ENCODE measurements at regions not wholly inside any gene's neighbourhood (a gene's known extent, or its start where the extent isn't known, plus 50 kb on each side); places are given as distances from the start of the nearest gene placed in this dataset.

DNA sequence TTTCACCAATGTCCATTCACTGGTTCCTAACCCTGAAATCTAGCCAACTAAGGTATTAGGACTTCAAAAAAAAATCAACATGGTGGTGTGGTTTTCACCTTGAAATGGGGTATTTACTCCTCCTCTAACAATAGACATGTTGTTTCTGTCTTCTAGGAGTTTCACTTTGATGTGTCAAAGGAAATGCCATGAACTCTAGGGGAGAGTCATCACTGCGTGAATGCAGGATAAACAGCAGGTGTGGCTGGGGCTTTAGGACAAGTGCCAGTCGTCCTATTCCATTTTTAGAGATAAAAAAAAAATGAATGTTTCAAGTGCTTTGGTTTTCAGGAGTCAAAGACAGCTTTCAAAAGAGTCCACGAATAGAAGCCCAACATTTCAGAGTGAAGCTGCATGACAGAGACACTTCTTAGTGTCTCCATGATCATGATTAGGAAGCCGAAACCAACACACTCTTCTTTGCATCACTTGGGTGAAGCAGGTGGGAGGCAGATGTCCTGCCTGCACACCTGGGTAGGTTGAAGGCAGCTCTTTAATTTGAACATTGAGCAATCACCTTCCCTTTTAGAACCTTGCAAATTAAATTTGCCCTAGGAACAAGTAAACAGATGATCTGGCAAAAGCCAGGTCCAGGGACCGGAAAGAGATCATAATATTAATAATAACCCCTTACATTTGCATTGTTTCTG, 328.5 kb upstream of the PRDM1 start (continued):
- TF ChIP-seq, protein P1, sequence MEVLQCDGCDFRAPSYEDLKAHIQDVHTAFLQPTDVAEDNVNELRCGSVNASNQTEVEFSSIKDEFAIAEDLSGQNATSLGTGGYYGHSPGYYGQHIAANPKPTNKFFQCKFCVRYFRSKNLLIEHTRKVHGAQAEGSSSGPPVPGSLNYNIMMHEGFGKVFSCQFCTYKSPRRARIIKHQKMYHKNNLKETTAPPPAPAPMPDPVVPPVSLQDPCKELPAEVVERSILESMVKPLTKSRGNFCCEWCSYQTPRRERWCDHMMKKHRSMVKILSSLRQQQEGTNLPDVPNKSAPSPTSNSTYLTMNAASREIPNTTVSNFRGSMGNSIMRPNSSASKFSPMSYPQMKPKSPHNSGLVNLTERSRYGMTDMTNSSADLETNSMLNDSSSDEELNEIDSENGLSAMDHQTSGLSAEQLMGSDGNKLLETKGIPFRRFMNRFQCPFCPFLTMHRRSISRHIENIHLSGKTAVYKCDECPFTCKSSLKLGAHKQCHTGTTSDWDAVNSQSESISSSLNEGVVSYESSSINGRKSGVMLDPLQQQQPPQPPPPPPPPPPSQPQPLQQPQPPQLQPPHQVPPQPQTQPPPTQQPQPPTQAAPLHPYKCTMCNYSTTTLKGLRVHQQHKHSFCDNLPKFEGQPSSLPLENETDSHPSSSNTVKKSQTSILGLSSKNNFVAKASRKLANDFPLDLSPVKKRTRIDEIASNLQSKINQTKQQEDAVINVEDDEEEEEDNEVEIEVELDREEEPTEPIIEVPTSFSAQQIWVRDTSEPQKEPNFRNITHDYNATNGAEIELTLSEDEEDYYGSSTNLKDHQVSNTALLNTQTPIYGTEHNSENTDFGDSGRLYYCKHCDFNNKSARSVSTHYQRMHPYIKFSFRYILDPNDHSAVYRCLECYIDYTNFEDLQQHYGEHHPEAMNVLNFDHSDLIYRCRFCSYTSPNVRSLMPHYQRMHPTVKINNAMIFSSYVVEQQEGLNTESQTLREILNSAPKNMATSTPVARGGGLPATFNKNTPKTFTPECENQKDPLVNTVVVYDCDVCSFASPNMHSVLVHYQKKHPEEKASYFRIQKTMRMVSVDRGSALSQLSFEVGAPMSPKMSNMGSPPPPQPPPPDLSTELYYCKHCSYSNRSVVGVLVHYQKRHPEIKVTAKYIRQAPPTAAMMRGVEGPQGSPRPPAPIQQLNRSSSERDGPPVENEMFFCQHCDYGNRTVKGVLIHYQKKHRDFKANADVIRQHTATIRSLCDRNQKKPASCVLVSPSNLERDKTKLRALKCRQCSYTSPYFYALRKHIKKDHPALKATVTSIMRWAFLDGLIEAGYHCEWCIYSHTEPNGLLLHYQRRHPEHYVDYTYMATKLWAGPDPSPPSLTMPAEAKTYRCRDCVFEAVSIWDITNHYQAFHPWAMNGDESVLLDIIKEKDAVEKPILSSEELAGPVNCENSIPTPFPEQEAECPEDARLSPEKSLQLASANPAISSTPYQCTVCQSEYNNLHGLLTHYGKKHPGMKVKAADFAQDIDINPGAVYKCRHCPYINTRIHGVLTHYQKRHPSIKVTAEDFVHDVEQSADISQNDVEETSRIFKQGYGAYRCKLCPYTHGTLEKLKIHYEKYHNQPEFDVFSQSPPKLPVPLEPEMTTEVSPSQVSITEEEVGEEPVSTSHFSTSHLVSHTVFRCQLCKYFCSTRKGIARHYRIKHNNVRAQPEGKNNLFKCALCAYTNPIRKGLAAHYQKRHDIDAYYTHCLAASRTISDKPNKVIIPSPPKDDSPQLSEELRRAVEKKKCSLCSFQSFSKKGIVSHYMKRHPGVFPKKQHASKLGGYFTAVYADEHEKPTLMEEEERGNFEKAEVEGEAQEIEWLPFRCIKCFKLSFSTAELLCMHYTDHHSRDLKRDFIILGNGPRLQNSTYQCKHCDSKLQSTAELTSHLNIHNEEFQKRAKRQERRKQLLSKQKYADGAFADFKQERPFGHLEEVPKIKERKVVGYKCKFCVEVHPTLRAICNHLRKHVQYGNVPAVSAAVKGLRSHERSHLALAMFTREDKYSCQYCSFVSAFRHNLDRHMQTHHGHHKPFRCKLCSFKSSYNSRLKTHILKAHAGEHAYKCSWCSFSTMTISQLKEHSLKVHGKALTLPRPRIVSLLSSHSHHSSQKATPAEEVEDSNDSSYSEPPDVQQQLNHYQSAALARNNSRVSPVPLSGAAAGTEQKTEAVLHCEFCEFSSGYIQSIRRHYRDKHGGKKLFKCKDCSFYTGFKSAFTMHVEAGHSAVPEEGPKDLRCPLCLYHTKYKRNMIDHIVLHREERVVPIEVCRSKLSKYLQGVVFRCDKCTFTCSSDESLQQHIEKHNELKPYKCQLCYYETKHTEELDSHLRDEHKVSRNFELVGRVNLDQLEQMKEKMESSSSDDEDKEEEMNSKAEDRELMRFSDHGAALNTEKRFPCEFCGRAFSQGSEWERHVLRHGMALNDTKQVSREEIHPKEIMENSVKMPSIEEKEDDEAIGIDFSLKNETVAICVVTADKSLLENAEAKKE (CRISPR knock-in tag; IDR thresholded peaks at IDR 0.05): no peak
- TF ChIP-seq ZNF331 (CRISPR knock-in tag; IDR thresholded peaks at IDR 0.05; ENCODE audit: low read depth): no peak
- TF ChIP-seq, protein P2, sequence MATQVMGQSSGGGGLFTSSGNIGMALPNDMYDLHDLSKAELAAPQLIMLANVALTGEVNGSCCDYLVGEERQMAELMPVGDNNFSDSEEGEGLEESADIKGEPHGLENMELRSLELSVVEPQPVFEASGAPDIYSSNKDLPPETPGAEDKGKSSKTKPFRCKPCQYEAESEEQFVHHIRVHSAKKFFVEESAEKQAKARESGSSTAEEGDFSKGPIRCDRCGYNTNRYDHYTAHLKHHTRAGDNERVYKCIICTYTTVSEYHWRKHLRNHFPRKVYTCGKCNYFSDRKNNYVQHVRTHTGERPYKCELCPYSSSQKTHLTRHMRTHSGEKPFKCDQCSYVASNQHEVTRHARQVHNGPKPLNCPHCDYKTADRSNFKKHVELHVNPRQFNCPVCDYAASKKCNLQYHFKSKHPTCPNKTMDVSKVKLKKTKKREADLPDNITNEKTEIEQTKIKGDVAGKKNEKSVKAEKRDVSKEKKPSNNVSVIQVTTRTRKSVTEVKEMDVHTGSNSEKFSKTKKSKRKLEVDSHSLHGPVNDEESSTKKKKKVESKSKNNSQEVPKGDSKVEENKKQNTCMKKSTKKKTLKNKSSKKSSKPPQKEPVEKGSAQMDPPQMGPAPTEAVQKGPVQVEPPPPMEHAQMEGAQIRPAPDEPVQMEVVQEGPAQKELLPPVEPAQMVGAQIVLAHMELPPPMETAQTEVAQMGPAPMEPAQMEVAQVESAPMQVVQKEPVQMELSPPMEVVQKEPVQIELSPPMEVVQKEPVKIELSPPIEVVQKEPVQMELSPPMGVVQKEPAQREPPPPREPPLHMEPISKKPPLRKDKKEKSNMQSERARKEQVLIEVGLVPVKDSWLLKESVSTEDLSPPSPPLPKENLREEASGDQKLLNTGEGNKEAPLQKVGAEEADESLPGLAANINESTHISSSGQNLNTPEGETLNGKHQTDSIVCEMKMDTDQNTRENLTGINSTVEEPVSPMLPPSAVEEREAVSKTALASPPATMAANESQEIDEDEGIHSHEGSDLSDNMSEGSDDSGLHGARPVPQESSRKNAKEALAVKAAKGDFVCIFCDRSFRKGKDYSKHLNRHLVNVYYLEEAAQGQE (IDR thresholded peaks at IDR 0.05; ENCODE audit: unreplicated experiment): no peak
- TF ChIP-seq CREB1 (CRISPR knock-in tag; IDR thresholded peaks at IDR 0.05; ENCODE audit: low read depth): no peak
- TF ChIP-seq JUNB (IDR thresholded peaks at IDR 0.05; ENCODE audit: unreplicated experiment): no peak
- TF ChIP-seq, protein P3, sequence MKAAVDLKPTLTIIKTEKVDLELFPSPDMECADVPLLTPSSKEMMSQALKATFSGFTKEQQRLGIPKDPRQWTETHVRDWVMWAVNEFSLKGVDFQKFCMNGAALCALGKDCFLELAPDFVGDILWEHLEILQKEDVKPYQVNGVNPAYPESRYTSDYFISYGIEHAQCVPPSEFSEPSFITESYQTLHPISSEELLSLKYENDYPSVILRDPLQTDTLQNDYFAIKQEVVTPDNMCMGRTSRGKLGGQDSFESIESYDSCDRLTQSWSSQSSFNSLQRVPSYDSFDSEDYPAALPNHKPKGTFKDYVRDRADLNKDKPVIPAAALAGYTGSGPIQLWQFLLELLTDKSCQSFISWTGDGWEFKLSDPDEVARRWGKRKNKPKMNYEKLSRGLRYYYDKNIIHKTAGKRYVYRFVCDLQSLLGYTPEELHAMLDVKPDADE (IDR thresholded peaks at IDR 0.05): no peak
